HG03196 (cell line): ENCODE measurements at regions not wholly inside any gene's neighbourhood (a gene's known extent, or its start where the extent isn't known, plus 50 kb on each side); places are given as distances from the start of the nearest gene placed in this dataset.
"Not testable (repeated sequence)": the region's sequence is repeated elsewhere in the genome, so short reads cannot be mapped to it uniquely, and the experiment has no call there.

Experiments used
- ATAC-seq: cut with Tn5 transposase; IDR thresholded peaks from one replicate; pipeline ENCODE4 v1.9.1; 2021; ENCODE audit not compliant: unreplicated experiment

DNA sequence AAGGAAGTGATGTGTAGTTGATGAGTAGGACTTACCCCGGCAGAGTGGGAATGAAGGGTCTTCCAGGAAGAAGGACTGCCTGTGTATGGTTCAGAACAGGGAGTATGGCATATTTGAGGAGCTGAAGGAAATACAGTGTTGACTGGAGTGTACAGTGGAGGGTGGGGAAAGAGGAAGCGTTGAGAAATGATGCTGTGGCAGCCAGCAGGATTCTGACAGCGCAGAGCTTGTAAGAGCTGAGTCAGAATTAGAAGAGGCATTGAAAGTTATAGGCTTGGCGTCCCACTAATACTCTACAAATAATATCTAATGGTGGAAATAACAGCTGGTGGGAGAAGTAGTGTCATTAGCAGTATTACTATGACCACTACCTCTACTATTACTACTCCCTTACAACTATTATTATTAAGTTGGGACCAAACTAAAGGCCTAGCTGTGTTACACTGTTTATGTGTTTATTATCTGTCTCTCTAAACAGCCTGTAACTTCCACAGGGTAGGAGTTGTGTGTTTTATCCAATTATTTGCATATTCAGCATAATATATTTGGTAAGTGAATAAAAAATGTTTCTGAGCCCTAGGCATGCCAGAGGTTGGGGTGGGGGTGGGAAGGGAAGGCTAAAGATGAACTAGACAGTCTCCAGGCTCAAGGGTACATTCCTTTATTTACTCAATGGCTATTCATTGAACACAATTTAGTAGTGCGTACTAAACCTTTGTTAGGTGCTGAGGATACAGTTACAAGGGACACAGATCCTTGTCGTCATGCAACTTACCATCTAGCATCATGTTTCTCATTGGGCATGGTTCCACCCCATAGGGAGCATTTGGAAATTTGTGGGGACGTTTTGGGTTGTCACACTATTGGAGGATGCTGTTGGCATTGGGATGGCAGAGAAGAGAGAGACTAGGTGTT is 428.8 kb upstream of the ONECUT1 start:
- no peak for ATAC-seq

DNA sequence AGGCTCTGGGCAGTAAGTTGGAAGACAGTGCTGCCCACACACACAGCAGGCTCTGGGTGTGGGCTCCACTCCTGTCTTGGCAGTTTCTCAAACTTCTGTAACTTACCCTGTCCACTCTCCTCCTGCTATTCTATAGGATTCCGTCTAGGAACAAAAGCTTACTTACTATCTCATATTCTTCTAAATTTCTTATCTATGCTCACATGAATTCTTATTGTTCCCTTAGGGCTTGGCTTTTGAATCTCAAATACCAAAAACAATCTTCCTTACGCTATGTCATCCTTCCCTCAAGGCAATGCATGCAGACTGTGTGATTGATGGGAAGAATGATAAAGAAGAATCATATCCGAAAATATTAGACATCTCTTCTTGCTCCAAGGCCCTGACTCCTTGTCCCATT is 425.9 kb upstream of the ONECUT1 start:
- ATAC-seq: no peak

DNA sequence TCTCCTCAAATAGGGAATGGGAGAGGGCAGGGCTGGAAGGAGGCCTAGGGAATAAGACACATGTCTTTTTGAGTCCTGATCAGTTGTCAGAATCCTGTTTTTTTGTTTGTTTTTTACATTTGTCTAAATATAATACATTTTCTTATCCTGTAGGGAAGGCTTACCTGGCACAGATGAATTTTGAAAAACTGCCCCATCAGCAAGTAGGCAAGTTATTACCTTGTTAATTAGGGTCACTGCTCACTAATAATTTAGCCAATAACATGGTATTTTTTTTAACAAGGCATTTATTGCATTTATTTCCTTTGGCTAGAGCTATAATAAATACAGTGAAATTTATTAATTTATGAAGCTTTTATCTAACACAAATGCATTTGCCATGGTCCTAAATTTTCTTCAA is 423.2 kb upstream of the ONECUT1 start:
- no peak for ATAC-seq

DNA sequence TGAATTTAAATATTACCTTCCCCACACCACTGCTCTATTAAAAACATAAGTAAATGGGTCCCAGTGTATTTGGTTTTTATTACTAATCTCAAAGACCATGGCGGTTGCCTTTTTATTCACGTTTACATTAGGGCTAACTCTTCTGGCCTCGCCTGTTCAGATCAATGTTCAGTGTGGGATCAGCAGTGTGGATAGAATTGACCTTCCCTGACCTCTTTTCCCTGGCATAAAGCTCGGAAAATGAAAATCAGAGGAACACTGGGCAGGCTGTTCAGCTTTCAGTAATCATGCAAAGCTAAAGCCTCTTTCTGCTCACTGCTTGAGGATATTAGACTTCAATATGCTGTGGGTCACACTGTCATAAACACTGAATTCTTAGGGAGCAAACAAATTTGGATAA is 422.6 kb upstream of the ONECUT1 start:
- no peak for ATAC-seq

DNA sequence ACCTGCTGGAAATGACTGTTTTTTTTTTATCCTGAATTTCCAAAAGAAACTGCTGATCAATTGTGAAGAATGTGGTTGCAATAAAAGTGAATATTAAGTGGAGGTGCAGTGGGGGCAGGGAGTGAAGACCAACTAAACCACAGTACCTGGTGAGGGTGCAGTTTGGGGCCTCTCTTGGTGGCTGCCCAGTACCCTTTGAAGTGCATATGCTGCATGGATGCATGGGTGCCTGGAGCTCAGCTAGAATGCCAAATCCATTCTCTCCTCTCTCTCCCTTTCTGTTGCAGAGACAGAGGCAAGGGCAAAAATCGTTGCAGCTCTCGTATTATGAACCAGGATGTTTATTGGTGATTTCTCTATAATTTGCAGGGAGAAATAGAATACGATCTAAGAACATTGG is 420.5 kb upstream of the ONECUT1 start:
- ATAC-seq: no peak

DNA sequence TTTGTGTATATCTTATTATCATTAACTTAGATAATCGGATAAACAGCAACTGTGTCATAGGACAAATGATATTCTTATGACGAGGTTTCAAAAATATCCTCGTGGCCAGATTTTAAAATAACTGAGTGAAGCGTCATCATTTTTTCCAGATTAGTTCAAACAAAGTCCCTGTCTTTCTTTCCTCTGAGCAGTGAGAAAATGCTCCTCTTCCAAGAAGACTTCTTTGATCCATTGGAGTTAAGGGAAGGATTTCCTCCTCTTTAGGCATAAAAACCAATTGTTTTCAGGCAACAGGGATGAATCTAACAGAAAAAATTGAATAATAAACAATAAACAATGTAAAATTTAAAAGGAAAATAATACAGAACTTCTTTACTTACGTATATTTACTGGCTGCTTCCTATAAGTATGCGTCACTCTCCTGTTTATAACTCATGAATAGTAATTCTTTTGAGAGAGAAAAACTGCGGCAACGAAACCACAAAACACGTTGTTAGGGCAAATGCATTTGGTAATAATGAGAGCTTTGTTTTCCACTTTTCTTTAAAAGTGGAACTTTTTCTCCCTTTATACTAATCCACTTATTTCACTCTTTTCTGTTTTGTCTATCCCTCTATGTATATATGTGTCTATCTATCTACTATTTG is 419.4 kb upstream of the ONECUT1 start:
- no peak for ATAC-seq

DNA sequence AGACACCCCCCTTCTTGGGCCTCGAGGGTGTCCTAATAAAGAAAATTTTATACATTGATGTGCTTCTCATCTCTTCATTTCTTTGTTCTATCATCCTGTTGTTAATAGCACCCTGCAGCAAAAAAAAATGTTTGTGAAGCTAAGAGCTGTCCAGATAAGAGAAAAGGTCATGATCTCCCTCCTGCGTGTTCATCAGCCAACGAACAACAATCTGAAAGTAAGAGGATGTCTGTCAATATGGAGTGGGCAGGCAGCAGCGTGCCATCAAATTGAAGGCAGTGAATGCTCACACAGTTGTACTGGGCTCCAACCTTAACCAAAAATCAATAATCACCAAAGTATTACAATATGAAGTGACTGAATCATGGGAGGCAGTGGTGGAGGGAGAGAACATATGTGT is 418.6 kb upstream of the ONECUT1 start:
- no peak for ATAC-seq

DNA sequence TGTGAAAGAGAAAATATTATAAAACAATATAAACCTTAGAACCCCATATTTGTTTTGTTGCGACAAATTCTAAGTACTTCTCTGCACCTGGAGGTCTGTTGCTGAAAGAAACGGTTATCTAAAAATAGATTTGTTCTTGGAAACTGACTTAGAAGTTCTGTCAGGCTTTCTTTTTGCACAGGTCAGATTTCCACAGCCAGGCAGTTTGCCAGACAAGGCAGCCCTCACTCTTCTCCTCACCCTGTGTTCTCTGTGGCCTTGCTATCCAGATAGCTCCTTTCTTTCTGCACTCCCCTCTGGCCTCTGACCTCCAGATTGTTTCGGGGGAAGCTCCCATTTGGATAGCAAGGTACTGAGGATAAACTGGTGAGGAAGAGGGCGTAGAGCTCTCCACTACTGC is 413.3 kb upstream of the ONECUT1 start:
- ATAC-seq: no peak

DNA sequence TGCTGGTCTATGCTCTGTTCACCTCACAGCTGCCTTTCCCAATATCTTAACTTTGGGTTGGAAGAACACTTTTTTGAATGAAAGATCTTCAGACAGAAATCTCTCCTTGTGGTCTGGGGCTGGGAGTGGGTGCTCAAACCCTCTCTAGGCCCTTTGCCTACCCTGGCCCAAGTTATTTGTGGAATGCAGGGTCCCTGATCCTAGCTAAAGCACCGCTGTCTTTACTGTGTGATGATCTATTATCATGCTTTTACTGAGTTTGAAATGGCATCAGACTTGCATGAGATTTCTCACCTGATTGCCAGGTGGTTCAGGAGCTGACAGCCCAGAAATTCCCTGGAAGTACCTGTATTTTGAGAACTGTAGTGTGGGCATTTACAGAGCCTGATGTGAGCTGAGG is 412.7 kb upstream of the ONECUT1 start:
- no peak for ATAC-seq

DNA sequence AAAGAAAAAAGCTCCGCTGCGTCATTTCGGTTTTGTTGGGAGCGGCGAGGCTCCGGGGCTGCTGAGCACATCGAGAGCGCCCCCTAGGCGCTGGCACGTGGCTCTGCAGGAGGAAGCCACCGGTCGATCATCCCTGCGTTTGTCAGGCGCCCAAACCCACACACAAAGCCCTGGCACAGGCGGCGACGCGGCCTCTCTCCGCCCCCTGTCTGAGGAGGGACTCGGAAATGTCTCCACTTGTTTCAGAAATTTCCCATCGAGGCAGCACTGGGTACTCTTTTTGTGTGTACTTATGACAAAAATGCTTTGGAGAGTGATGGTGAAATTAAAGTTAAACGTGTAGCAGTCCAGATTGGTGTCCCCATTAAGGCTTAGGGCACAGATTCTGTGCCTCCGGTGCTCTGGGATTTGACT is 407.3 kb upstream of the ONECUT1 start:
- no peak for ATAC-seq

DNA sequence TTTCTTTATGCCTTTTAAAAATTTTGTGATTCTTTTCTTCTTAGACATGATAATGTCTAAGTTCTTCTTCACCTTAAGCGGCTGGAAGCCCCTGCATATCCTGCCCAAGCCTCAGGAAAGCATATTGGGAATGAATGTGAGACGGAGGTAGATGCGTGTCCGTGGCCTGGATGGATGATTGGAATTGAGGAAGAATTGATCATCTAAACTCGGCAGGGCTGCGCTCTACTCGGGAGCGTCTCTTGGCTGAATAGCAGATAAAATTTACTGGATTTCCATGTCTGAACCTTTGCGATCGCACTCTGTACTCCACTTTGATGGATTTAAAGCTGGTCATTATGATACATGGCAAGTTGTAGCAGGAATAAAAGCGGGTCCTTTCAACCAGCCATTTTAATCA is 406.7 kb upstream of the ONECUT1 start:
- no peak for ATAC-seq

DNA sequence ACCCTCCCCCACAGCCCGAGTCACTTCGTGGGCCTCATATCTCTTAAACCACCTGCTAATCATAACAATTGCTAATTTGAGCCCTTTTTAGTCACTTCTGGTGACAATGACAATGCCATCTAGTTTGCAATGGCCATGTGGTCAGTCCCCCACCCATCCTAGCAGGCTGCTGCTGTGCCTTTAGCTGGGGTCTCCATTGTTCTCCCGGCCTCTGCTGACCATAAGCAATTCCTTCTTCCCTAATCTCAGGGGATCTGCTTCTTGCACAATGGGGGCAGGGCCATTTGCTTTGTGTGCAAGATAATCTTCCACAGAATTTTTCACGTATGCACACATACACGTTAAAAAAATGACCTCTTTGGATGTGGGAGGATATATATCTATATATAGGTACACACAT is 406.1 kb upstream of the ONECUT1 start:
- no peak for ATAC-seq

DNA sequence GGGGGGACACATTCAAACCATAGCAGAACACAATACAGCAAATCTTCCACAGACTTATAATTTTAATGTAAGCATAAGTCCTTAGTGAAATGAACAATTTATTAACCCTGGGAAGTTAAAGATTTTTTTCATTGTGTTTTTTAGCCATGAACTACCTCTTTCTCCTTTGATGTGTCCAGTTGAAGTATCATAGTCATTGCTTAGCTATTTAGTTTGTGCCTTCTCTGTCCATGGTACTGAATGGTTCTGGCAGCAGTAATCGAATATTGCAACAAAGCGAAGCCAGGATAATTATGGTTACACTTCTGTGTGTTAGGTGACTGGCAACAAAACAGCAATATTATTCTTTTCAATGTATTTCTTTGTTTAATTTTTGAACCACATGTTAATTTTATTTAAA is 403.0 kb upstream of the ONECUT1 start:
- ATAC-seq: no peak

DNA sequence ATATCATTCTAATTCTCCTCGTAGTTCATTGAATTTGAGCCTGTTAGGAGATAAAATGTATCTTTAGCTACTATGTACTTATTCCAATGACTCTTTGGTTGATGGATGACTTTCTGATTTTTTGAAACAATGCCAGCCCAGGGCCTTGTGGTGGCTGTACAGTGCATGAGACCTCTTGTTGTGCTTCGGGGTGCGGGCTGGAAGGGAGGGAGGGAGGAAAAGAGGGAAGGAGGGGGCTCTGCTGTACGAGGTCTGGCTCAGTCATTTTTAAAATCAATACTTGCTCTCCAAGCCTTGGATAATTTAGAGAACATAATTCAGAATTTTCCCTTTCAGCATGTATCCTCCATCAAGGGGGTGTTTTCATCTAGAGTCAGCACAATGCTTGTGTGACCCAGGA is 399.7 kb upstream of the ONECUT1 start:
- ATAC-seq: no peak

DNA sequence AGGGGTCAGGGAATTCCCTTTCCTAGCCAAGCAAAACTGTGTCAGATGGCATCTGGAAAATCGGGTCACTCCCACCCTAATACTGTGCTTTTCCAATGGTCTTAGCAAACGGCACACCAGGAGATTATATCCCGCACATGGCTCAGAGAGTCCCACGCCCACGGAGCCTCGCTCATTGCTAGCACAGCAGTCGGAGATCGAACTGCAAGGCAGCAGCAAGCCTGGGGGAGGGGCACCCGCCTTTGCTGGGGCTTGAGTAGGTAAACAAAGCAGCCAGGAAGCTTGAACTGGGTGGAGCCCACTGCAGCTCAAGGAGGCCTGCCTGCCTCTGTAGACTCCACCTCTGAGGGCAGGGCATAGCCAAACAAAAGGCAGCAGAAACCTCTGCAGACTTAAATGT is 393.3 kb upstream of the ONECUT1 start:
- ATAC-seq: not testable (repeated sequence)

DNA sequence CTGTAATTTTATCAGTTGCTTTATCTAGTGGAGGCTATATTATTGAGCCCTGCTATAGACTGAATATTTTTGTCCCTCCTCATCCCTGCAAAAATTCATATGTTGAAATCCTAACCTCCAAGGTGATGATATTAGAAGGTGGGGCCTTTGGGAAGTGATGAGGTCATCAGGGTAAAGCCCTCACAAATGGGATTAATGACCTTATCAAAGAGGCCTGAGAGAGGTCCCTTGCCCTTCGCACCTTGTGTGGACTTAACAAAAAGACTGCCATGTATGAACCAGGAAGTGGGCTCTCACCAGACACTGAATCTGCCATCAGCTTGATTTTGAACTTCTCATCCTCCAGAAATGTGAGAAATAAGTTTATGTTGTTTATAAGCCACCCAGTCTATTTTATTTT is 381.4 kb upstream of the ONECUT1 start:
- no peak for ATAC-seq

DNA sequence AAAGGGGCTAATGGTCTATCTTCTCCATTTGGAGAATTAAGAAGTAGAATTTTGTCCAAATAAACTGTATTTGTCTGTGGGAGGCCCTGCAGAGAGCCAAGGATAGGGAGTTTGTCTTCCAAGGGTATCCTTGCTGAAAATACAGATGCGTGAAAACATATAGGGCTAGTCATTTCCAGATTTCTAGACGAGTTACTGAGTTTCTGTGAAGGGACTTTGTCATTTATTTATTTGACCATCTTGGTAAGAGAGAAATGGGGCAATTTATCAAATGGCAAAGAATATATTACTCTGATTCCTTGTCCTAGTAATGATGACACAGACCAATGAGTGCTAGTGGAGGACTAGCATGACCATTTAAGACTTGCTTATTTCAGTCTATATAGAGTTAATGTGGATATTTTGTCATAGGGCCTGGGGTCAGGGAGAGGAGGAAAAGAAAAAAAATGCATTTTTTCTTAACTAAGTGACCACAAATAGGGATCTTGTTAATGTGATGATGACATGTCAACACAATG is 376.6 kb upstream of the ONECUT1 start:
- no peak for ATAC-seq

DNA sequence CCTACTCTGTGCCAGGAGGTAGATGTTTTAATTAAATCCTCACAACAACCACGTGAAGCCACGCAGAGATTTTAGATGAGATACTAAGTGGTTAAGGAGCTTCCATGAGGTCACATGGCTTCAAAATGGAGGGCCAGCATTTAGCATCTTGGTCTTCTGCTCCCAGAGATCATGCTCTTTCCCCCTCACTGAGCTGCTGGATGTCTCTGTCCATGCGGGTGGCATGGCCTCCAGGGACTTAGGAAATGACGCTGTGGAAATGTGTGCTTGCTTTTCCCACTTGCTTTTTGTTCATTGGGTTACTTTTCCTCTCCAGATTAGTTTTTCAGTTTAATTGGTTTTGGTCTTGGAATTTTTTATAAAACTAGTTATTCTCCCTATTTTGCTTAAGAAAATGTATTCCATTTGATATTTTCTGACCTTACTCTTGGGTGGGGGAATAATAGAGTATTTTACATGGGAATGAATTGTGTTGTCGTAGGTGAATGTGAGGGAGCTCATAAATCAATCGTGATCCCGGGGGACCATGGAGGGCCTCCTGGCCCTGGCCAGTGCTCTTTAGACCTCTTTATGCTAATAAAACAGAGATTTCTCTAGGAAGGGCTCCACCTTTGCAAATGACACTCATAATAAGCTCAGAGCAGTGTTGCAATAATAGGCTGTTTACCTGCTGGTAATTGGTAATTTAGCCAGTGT is 376.0 kb upstream of the ONECUT1 start:
- no peak for ATAC-seq

DNA sequence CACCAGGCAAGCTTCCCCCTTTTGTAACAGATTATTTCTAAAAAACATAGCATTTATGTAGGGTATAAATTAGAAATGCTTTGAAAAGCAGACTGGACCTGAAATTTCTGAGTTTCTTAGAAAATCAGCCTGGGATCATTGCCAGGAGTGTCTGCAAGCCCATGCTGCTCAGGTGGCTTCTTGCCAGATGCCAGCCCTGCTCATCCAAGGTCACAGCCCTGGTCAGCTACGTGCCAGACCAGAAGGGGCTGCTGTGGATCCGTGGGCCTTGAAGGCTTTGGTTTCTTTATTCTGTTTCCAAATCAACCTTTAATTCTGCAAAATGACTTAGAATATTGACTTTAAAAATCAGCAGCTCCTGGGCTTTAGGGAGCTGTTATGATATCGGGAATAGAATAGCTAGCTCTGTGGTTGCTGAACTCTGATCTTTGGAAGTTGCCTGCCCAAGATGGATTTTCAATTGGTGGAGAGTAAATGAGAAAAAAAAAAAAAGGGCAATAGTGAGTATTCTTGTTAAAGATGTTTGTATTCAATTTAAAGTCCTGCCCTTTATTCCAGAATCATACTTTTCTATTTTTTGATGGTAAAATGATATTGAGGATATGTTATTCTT is 370.1 kb upstream of the ONECUT1 start:
- no peak for ATAC-seq

DNA sequence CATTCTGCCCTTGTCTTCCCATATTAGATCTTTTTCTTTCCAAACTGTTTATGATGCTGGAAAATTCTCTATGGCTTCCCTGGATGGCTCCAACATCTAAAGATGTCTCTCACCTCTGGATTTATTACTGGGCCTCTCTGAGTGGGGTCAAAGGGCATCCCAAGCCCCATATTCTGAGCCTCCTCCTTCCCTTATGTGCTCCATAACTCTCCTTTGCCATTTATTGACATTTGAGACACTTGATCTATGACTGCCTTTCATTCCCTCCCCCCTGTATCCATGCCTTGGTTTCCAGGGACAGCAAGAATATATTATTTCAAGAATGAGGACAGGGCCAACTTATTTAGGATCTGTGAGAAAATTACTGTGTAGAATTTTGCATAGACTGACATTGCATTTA is 369.3 kb upstream of the ONECUT1 start:
- no peak for ATAC-seq

DNA sequence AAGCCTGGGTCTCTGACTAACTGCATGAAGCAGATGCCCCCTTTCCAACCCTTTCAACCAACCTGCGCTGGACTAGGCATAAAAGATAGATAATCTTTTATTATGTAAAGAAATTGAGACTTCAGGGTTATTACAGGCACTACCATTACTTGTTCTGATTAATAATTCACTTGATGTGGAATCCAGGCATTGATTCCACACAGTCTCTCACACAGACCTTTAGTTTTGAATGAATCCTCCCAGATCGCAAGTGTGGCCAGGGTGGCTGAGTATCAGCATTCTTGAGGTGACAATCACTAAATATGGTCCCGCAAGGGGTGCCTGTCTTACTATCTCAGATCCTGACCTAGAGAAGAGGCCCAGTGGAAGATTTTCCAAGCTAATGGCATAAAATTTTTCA is 368.9 kb upstream of the ONECUT1 start:
- no peak for ATAC-seq
